Endothelial cell of umbilical vein (primary cell): ENCODE measurements at regions not wholly inside any gene's neighbourhood (a gene's known extent, or its start where the extent isn't known, plus 50 kb on each side); places are given as distances from the start of the nearest gene placed in this dataset.
"Not testable (repeated sequence)": the region's sequence is repeated elsewhere in the genome, so short reads cannot be mapped to it uniquely, and the experiment has no call there.

Experiments used
- BruUV-seq: library from RNA; stranded (reverse); fragments of 400-500 nt; replicated peaks from 2 replicates; lab custom pipeline; 2021; lab: Mats Ljungman, UMichigan
- CTCF ChIA-PET: fragments of 300-600, 350-600 bp; sonication (Branson Sonifier 250); formaldehyde crosslinking; loops from one replicate; lab custom pipeline; 2021; ENCODE audit warnings: antibody characterized with exemption, inconsistent platforms; lab: Charles Lee
- POLR2A ChIA-PET: fragments of 300-600, 350-600 bp; sonication (Branson Sonifier 250); formaldehyde crosslinking; loops from one replicate; lab custom pipeline; 2021; ENCODE audit warnings: antibody characterized with exemption, inconsistent platforms; lab: Charles Lee
- DNase-seq: peaks from one replicate; pipeline ENCODE4 v3.0.0-alpha.2; 2011; ENCODE audit warnings: low read depth, low spot score
- FAIRE-seq: peaks from 2 replicates; lab custom pipeline; 2011; peaks lifted over from hg19 to GRCh38; lab: Jason Lieb, UNC
- H2AFZ ChIP-seq: 2 replicates; pipeline ENCODE4 v1.6.0; 2012; ENCODE audit warnings: low read depth, low read length, control low read depth, inconsistent platforms
- H3K27ac ChIP-seq: 2 replicates; pipeline ENCODE4 v1.5.1; 2011; ENCODE audit warnings: low read depth, mild to moderate bottlenecking, control low read depth, low read length, moderate library complexity; ENCODE audit not compliant: insufficient read depth
- H3K27me3 ChIP-seq, 2 experiments: 2 replicates each; pipeline versions ENCODE4 v1.6.0 to v1.6.1; 2011; ENCODE audit warnings: low read length in 2 of 2, mixed read lengths in 1 of 2; ENCODE audit not compliant: control insufficient read depth in 2 of 2, insufficient read depth in 2 of 2
- H3K36me3 ChIP-seq, 2 experiments: 2 replicates in 1 of 2; 3 replicates in 1 of 2; pipeline ENCODE4 v1.5.1; 2011; ENCODE audit warnings: low read length in 2 of 2, mild to moderate bottlenecking in 1 of 2, moderate library complexity in 1 of 2; ENCODE audit not compliant: control insufficient read depth in 2 of 2, insufficient read depth in 2 of 2; ENCODE audit errors: extremely low read depth in 1 of 2
- H3K4me1 ChIP-seq: 3 replicates; pipeline ENCODE4 v1.5.1; 2011; ENCODE audit warnings: mild to moderate bottlenecking, low read length; ENCODE audit not compliant: control insufficient read depth, insufficient read depth; ENCODE audit errors: extremely low read depth
- H3K4me2 ChIP-seq: 2 replicates; pipeline ENCODE4 v1.6.1; 2011; ENCODE audit warnings: low read length, control low read depth, mixed read lengths; ENCODE audit not compliant: insufficient read depth
- H3K4me3 ChIP-seq, 3 experiments: fragments of 200-600 bp in 1 of 3; sonication (generic), shearing (Covaris generic) in 1 of 3; replicated peaks in 1 of 3; 2 replicates each; pipeline ENCODE4 v1.5.1; 2011 to 2016; ENCODE audit warnings: control low read depth in 3 of 3, low read length in 3 of 3, mild to moderate bottlenecking in 2 of 3, inconsistent platforms in 1 of 3, low read depth in 1 of 3, moderate library complexity in 1 of 3; ENCODE audit not compliant: insufficient read depth in 1 of 3
- H3K79me2 ChIP-seq: 2 replicates; pipeline ENCODE4 v1.6.0; 2012; ENCODE audit warnings: low read length, inconsistent platforms; ENCODE audit not compliant: control insufficient read depth, insufficient read depth
- H3K9ac ChIP-seq: replicated peaks from 2 replicates; pipeline ENCODE3; 2011; ENCODE audit warnings: low read length, control low read depth; ENCODE audit not compliant: insufficient read depth; ENCODE audit errors: extremely low read depth
- H3K9me1 ChIP-seq: replicated peaks from 3 replicates; pipeline ENCODE4 v1.6.0; 2011; ENCODE audit warnings: mild to moderate bottlenecking, low read length; ENCODE audit not compliant: control insufficient read depth, insufficient read depth; ENCODE audit errors: extremely low read depth
- H3K9me3 ChIP-seq: replicated peaks from 2 replicates; pipeline ENCODE4 v1.5.1; 2012; ENCODE audit warnings: low read length, inconsistent platforms; ENCODE audit not compliant: control insufficient read depth, insufficient read depth
- H4K20me1 ChIP-seq: replicated peaks from 2 replicates; pipeline ENCODE3; 2011; ENCODE audit warnings: mild to moderate bottlenecking, low read length; ENCODE audit not compliant: control insufficient read depth, insufficient read depth; ENCODE audit errors: extremely low read depth
- EZH2 ChIP-seq: IDR thresholded peaks from 2 replicates; pipeline ENCODE4 v1.6.1; 2012; ENCODE audit warnings: borderline replicate concordance, low read depth, mild to moderate bottlenecking, moderate library complexity, low read length, inconsistent platforms; ENCODE audit not compliant: severe bottlenecking
- FOS ChIP-seq: IDR thresholded peaks from 2 replicates; pipeline ENCODE4 v1.6.1; 2011; ENCODE audit warnings: mild to moderate bottlenecking, low read length, moderate library complexity, borderline replicate concordance; ENCODE audit not compliant: insufficient read depth
- GATA2 ChIP-seq: IDR thresholded peaks from 2 replicates; pipeline ENCODE4 v1.7.0; 2011; ENCODE audit warnings: low read depth, mild to moderate bottlenecking, moderate library complexity, mixed read lengths, low read length; ENCODE audit not compliant: insufficient read length, insufficient read depth
- JUN ChIP-seq: IDR thresholded peaks from 2 replicates; pipeline ENCODE4 v1.6.1; 2011; ENCODE audit warnings: borderline replicate concordance, low read depth; ENCODE audit not compliant: insufficient read length, insufficient read depth
- MYC ChIP-seq: IDR thresholded peaks from one replicate; pipeline ENCODE4 v1.6.1; 2011; ENCODE audit warnings: mild to moderate bottlenecking, low read depth, low read length
- POLR2A ChIP-seq: IDR thresholded peaks from 2 replicates; pipeline ENCODE4 v1.6.1; 2012; ENCODE audit warnings: low read depth, mild to moderate bottlenecking, control low read depth, low read length
- POLR2AphosphoS5 ChIP-seq: IDR thresholded peaks from 2 replicates; pipeline ENCODE4 v1.6.1; 2012; ENCODE audit warnings: low read depth, mild to moderate bottlenecking, control low read depth, low read length, moderate library complexity; ENCODE audit not compliant: insufficient read depth
- dilution Hi-C: fragments of 300-500 bp; cut with MboI; formaldehyde crosslinking; loops from one replicate; pipeline ENCODE4 v1.15.0; 2019; ENCODE audit warnings: low sequenced_read_pairs; ENCODE audit not compliant: extremely low pct_ligation_motif_present
- intact Hi-C: fragments of 100-400 bp; cut with micrococcal nuclease; formaldehyde crosslinking; loops from one replicate; pipeline ENCODE4 v1.10.0; 2022
- TF ChIP-seq, protein P1 (sequence below), 2 donors: IDR thresholded peaks; 1 replicate in 1 of 2; 2 replicates in 1 of 2; pipeline ENCODE4 v1.5.1; 2011; ENCODE audit warnings: low read length in 2 of 2, mild to moderate bottlenecking in 2 of 2, moderate library complexity in 2 of 2, control low read depth in 1 of 2, inconsistent platforms in 1 of 2, low read depth in 1 of 2; ENCODE audit not compliant: insufficient read depth in 1 of 2; ENCODE audit errors: extremely low read depth in 1 of 2
- TF ChIP-seq, protein P2 (sequence below): IDR thresholded peaks from 2 replicates; pipeline ENCODE4 v1.6.1; 2011; ENCODE audit not compliant: insufficient read depth, insufficient read length

DNA sequence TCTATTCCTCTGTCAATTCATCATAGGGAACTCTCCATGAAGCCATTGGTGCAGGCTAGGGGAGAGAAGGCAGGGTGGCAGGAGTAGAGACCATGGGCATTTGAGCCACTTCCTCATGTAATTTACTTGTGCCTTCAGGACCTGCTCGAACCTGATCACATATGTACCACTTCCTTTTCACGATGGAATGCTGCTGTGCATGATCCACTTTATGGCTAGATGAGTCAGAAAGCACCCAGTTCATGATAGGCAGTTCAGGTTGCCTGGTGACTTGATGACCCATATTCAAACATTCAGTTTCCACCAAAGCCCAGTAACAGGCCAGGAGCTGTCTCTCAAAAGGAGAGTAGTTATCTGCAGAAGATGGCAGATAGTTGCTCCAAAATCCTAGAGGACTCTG, 166.0 kb downstream of the EVA1A start:
- H3K27ac ChIP-seq, POLR2A ChIA-PET, BruUV-seq, H3K79me2 ChIP-seq, intact Hi-C loops, DNase-seq, H3K9me3 ChIP-seq, FAIRE-seq, H3K27me3 ChIP-seq, dilution Hi-C loops, H3K36me3 ChIP-seq, H3K4me2 ChIP-seq, H3K4me1 ChIP-seq, H3K9ac ChIP-seq, H4K20me1 ChIP-seq, H3K4me3 ChIP-seq, H3K9me1 ChIP-seq, H2AFZ ChIP-seq: not testable (repeated sequence)
- CTCF ChIA-PET = interaction anchor here (1.4 kb wide), 1 partner anchor 476 kb away, joined by 3 read pairs; no protein-coding TSS in a partner anchor

DNA sequence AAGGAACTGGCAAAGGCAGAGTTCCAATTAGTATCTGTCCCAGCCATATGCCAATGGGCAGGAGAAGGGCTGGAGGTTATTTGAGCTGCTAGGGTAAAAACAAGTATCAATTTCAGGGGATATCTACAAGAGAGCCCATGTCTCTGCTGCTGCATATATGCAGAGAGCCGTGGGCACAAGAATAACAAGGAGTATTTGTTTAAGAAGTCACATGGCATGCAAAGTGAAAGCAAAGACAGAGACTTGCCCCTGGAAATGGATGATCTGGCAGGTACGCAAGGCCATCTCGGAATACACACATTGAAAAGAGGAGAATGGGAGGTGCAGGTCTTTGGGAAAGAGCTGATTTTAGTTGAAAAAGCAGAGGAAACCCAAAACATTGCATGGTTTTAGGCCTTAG, 170.6 kb downstream of the EVA1A start:
- Histone ChIP-seq H3K9me3 (no peaks in the 10 kb centered on the region), H3K4me3 (no peak overlapping the region), H3K27me3 (no peaks in the 10 kb centered on the region), H3K36me3 (no peaks in the 10 kb centered on the region), H2AFZ (no peak overlapping the region), H4K20me1 (no peaks in the 10 kb centered on the region), H3K4me2 (no peak overlapping the region), H3K9me1 (no peaks in the 10 kb centered on the region), H3K4me1 (no peaks in the 10 kb centered on the region), H3K9ac (no peak overlapping the region), H3K79me2 (no peaks in the 10 kb centered on the region), H3K27ac (no peak overlapping the region)
- CTCF ChIA-PET = no interaction called here
- BruUV-seq = no TSS peak
- POLR2A ChIA-PET = no interaction called here
- TF ChIP-seq POLR2AphosphoS5 (no peak), POLR2A (no peak), FOS (no peak), MYC (no peak), EZH2 (no peak), GATA2 (no peak), JUN (no peak)
- TF ChIP-seq, protein P1, sequence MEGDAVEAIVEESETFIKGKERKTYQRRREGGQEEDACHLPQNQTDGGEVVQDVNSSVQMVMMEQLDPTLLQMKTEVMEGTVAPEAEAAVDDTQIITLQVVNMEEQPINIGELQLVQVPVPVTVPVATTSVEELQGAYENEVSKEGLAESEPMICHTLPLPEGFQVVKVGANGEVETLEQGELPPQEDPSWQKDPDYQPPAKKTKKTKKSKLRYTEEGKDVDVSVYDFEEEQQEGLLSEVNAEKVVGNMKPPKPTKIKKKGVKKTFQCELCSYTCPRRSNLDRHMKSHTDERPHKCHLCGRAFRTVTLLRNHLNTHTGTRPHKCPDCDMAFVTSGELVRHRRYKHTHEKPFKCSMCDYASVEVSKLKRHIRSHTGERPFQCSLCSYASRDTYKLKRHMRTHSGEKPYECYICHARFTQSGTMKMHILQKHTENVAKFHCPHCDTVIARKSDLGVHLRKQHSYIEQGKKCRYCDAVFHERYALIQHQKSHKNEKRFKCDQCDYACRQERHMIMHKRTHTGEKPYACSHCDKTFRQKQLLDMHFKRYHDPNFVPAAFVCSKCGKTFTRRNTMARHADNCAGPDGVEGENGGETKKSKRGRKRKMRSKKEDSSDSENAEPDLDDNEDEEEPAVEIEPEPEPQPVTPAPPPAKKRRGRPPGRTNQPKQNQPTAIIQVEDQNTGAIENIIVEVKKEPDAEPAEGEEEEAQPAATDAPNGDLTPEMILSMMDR (IDR thresholded peaks at IDR 0.05; ENCODE audit: extremely low read depth in 1 of 2, insufficient read depth in 1 of 2, low read depth in 1 of 2, low read length in 2 of 2) = no peak
- TF ChIP-seq, protein P2, sequence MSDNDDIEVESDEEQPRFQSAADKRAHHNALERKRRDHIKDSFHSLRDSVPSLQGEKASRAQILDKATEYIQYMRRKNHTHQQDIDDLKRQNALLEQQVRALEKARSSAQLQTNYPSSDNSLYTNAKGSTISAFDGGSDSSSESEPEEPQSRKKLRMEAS = no peak
- intact Hi-C loops (no loop called here), dilution Hi-C loops (no loop called here)
- FAIRE-seq (no peak), DNase-seq (no peak)
